NCI-H2081 (cell line): ENCODE measurements at regions not wholly inside any gene's neighbourhood (a gene's known extent, or its start where the extent isn't known, plus 50 kb on each side); places are given as distances from the start of the nearest gene placed in this dataset.

Experiments used
- DNase-seq, 2 experiments: peaks; one replicate each; lab custom pipeline; 2025; lab: John Stamatoyannopoulos, UW

- no peak for DNase-seq
Measured at GRCh38 chr4:124469981-124470380, 242.6 kb downstream of the ANKRD50 start.

GRCh38 chr4:124478470-124478869 lies 234.1 kb downstream of the ANKRD50 start:
- no peak for DNase-seq

- DNase-seq: no peak
Measured at GRCh38 chr4:124480061-124480460, 232.5 kb downstream of the ANKRD50 start.

GRCh38 chr4:124481123-124481522 lies 231.4 kb downstream of the ANKRD50 start:
- DNase-seq: no peak

GRCh38 chr4:124483048-124483906 lies 229.3 kb downstream of the ANKRD50 start:
- peak in 1 of 2 experiments; percentile 28 for DNase-seq

- DNase-seq: no peak
Measured at GRCh38 chr4:124484008-124484407, 228.5 kb downstream of the ANKRD50 start.

- DNase-seq: no peak
Measured at GRCh38 chr4:124484940-124485339, 227.6 kb downstream of the ANKRD50 start.

GRCh38 chr4:124486423-124486822 lies 226.1 kb downstream of the ANKRD50 start:
- DNase-seq: no peak

- DNase-seq: no peak
Measured at GRCh38 chr4:124487651-124488050, 224.9 kb downstream of the ANKRD50 start.

GRCh38 chr4:124491361-124492145 lies 221.0 kb downstream of the ANKRD50 start:
- DNase-seq: no peak

- peak in 1 of 2 experiments; percentile 4 for DNase-seq
Measured at GRCh38 chr4:124499261-124499660, 213.3 kb downstream of the ANKRD50 start.

- no peak for DNase-seq
Measured at GRCh38 chr4:124501576-124501975, 211.0 kb downstream of the ANKRD50 start.

- no peak for DNase-seq
Measured at GRCh38 chr4:124504431-124504830, 208.1 kb downstream of the ANKRD50 start.

GRCh38 chr4:124505211-124505610 lies 207.3 kb downstream of the ANKRD50 start:
- no peak for DNase-seq

GRCh38 chr4:124509151-124509550 lies 203.4 kb downstream of the ANKRD50 start:
- DNase-seq: no peak

- no peak for DNase-seq
Measured at GRCh38 chr4:124514588-124514987, 197.9 kb downstream of the ANKRD50 start.

GRCh38 chr4:124515591-124515990 lies 196.9 kb downstream of the ANKRD50 start:
- DNase-seq: no peak

GRCh38 chr4:124519196-124519595 lies 193.3 kb downstream of the ANKRD50 start:
- no peak for DNase-seq

- no peak for DNase-seq
Measured at GRCh38 chr4:124523816-124524215, 188.7 kb downstream of the ANKRD50 start.

GRCh38 chr4:124525524-124525923 lies 187.0 kb downstream of the ANKRD50 start:
- DNase-seq: no peak

- no peak for DNase-seq
Measured at GRCh38 chr4:124526331-124526730, 186.2 kb downstream of the ANKRD50 start.

- peak; percentile 2 to 64 for DNase-seq
Measured at GRCh38 chr4:124526769-124527168, 185.8 kb downstream of the ANKRD50 start.

- DNase-seq: no peak
Measured at GRCh38 chr4:124527364-124527763, 185.2 kb downstream of the ANKRD50 start.
